Liver (tissue), 8 donors: ENCODE measurements at regions not wholly inside any gene's neighbourhood (a gene's known extent, or its start where the extent isn't known, plus 50 kb on each side); places are given as distances from the start of the nearest gene placed in this dataset.

Experiments
- DNase-seq: peaks from one replicate; pipeline ENCODE4 v3.0.0-alpha.2; 2017; ENCODE audit warnings: low spot score
- H3K27ac ChIP-seq, 2 donors: one replicate each; pipeline ENCODE4 v1.7.0; 2013; ENCODE audit warnings: inconsistent platforms in 2 of 2, low read length in 2 of 2, control low read depth in 1 of 2, low read depth in 1 of 2, mild to moderate bottlenecking in 1 of 2
- H3K27me3 ChIP-seq, 4 donors: one replicate each; pipeline versions ENCODE4 v1.6.1 to v1.7.0; 2013; ENCODE audit warnings: low read length in 3 of 4, inconsistent platforms in 1 of 4, mild to moderate bottlenecking in 1 of 4, moderate library complexity in 1 of 4; ENCODE audit not compliant: control insufficient read depth in 4 of 4, insufficient read depth in 4 of 4
- H3K36me3 ChIP-seq, 4 donors: one replicate each; pipeline versions ENCODE4 v1.6.1 to v1.7.0; 2013; ENCODE audit warnings: low read length in 3 of 4, mild to moderate bottlenecking in 3 of 4, low read depth in 1 of 4, moderate library complexity in 1 of 4; ENCODE audit not compliant: control insufficient read depth in 4 of 4, insufficient read depth in 3 of 4
- H3K4me1 ChIP-seq, 4 donors: one replicate each; pipeline versions ENCODE4 v1.6.1 to v1.7.0; 2013; ENCODE audit warnings: low read length in 3 of 4, mild to moderate bottlenecking in 3 of 4, moderate library complexity in 1 of 4; ENCODE audit not compliant: control insufficient read depth in 4 of 4, insufficient read depth in 4 of 4
- H3K4me3 ChIP-seq, 3 donors: one replicate each; pipeline versions ENCODE4 v1.6.1 to v1.7.0; 2013; ENCODE audit warnings: low read length in 3 of 3, control low read depth in 1 of 3, low read depth in 1 of 3, mild to moderate bottlenecking in 1 of 3
- H3K9ac ChIP-seq, 2 donors: one replicate each; pipeline ENCODE4 v1.7.0; 2013; ENCODE audit warnings: low read length in 2 of 2, mild to moderate bottlenecking in 2 of 2, moderate library complexity in 2 of 2, control low read depth in 1 of 2, low read depth in 1 of 2
- H3K9me3 ChIP-seq, 4 donors: one replicate each; pipeline versions ENCODE4 v1.6.1 to v1.7.0; 2013; ENCODE audit warnings: low read length in 3 of 4; ENCODE audit not compliant: control insufficient read depth in 4 of 4
- ATF3 ChIP-seq: IDR thresholded peaks from 2 replicates; pipeline ENCODE4 v1.6.1; 2016; ENCODE audit warnings: antibody characterized with exemption
- CTCF ChIP-seq: fragments of 150-350 bp; IDR thresholded peaks from 2 replicates; pipeline ENCODE4 v1.5.1; 2017; ENCODE audit warnings: improper control_type of control experiment, low read depth, low read length; ENCODE audit not compliant: missing input control
- EGR1 ChIP-seq, 2 donors: IDR thresholded peaks; 2 replicates each; pipeline ENCODE4 v1.6.1; 2016 to 2018; ENCODE audit warnings: antibody characterized with exemption in 2 of 2, low read depth in 2 of 2
- FOXA1 ChIP-seq: IDR thresholded peaks from 2 replicates; pipeline ENCODE4 v1.6.1; 2016; ENCODE audit warnings: antibody characterized with exemption
- FOXA2 ChIP-seq: IDR thresholded peaks from 2 replicates; pipeline ENCODE4 v1.6.1; 2016; ENCODE audit warnings: antibody characterized with exemption
- GABPA ChIP-seq, 2 donors: IDR thresholded peaks in 1 of 2; conservative IDR thresholded peaks in 1 of 2; 2 replicates each; pipeline ENCODE4 v1.6.1; 2016; ENCODE audit warnings: antibody characterized with exemption in 2 of 2, mild to moderate bottlenecking in 1 of 2, moderate library complexity in 1 of 2
- HNF4A ChIP-seq, 2 donors: conservative IDR thresholded peaks; 2 replicates each; pipeline ENCODE4 v1.6.1; 2016; ENCODE audit warnings: antibody characterized with exemption in 2 of 2, mild to moderate bottlenecking in 2 of 2
- HNF4G ChIP-seq: IDR thresholded peaks from 2 replicates; pipeline ENCODE4 v1.6.1; 2016; ENCODE audit warnings: antibody characterized with exemption
- JUND ChIP-seq, 2 donors: IDR thresholded peaks; 2 replicates each; pipeline ENCODE4 v1.6.1; 2016; ENCODE audit warnings: antibody characterized with exemption in 2 of 2
- MAX ChIP-seq: IDR thresholded peaks from 2 replicates; pipeline ENCODE4 v1.6.1; 2016; ENCODE audit warnings: antibody characterized with exemption
- NR2F2 ChIP-seq: IDR thresholded peaks from 2 replicates; pipeline ENCODE4 v1.6.1; 2016; ENCODE audit warnings: antibody characterized with exemption
- RAD21 ChIP-seq, 2 donors: IDR thresholded peaks; 2 replicates each; pipeline ENCODE4 v1.6.1; 2016; ENCODE audit warnings: antibody characterized with exemption in 2 of 2, mild to moderate bottlenecking in 2 of 2
- REST ChIP-seq: IDR thresholded peaks from 2 replicates; pipeline ENCODE4 v1.6.1; 2016; ENCODE audit warnings: antibody characterized with exemption, mild to moderate bottlenecking
- RXRA ChIP-seq, 2 donors: IDR thresholded peaks; 2 replicates each; pipeline ENCODE4 v1.6.1; 2017 to 2018; ENCODE audit warnings: antibody characterized with exemption in 2 of 2, mild to moderate bottlenecking in 1 of 2
- SP1 ChIP-seq: IDR thresholded peaks from 2 replicates; pipeline ENCODE4 v1.6.1; 2018; ENCODE audit warnings: antibody characterized with exemption, mild to moderate bottlenecking
- TAF1 ChIP-seq: conservative IDR thresholded peaks from 2 replicates; pipeline ENCODE4 v1.6.1; 2016; ENCODE audit warnings: antibody characterized with exemption, mild to moderate bottlenecking
- ZBTB33 ChIP-seq: IDR thresholded peaks from 2 replicates; pipeline ENCODE4 v1.6.1; 2016; ENCODE audit warnings: antibody characterized with exemption
- WGBS: extraction: QIAGEN DNeasy Blood & Tissue Kit; methylation state at CpG from one replicate; pipeline ENCODE4 v1.1.7; 2013; 5-methylcytosine and 5-hydroxymethylcytosine counted together
- donor health status: healthy.
- donor health status: healthy.
- donor health status: healthy.
- donor health status: healthy.
- donor health status: healthy.

- Histone ChIP-seq H3K36me3 (no peaks in the 10 kb centered on the region), H3K9ac (no peak overlapping the region), H3K27ac (no peak overlapping the region), H3K4me1 (no peaks in the 10 kb centered on the region), H3K9me3 (peaks cover 0 to 6% (median 3%) of the 10 kb centered on the region in 4 donors), H3K27me3 (no peaks in the 10 kb centered on the region), H3K4me3 (no peak overlapping the region)
- no peak for DNase-seq
- 48% methylated on average over 2 of the region's 2 CpGs for WGBS
- TF ChIP-seq NR2F2 (no peak), ATF3 (no peak), RXRA (IDR thresholded peaks at IDR 0.05) (no peak), FOXA2 (no peak), RAD21 (IDR thresholded peaks at IDR 0.05) (no peak), REST (no peak), JUND (IDR thresholded peaks at IDR 0.05) (no peak), TAF1 (no peak), SP1 (no peak), FOXA1 (no peak), ZBTB33 (no peak), MAX (no peak), HNF4G (no peak), EGR1 (IDR thresholded peaks at IDR 0.05; ENCODE audit: low read depth in 2 of 2) (no peak), CTCF (no peak), HNF4A (conservative IDR thresholded peaks at IDR 0.05) (no peak)
Measured at GRCh38 chr15:97547381-97547780, 413.1 kb upstream of the ARRDC4 start.

GRCh38 chr15:97561529-97561928 lies 399.0 kb upstream of the ARRDC4 start:
- TF ChIP-seq HNF4G (no peak), GABPA (IDR thresholded peaks at IDR 0.05 in 1 of 2, conservative IDR thresholded peaks at IDR 0.05 in 1 of 2) (no peak), ZBTB33 (no peak), RXRA (IDR thresholded peaks at IDR 0.05) (no peak), JUND (IDR thresholded peaks at IDR 0.05) (no peak), NR2F2 (no peak), HNF4A (conservative IDR thresholded peaks at IDR 0.05) (no peak), ATF3 (no peak), EGR1 (IDR thresholded peaks at IDR 0.05; ENCODE audit: low read depth in 2 of 2) (no peak), FOXA2 (no peak), FOXA1 (no peak), RAD21 (IDR thresholded peaks at IDR 0.05) (no peak), SP1 (no peak), TAF1 (no peak)
- no peaks in the 10 kb centered on the region for H3K9me3 ChIP-seq
- H3K4me1 ChIP-seq, result no peaks in the 10 kb centered on the region
- H3K27ac ChIP-seq, result no peak overlapping the region
- WGBS, result 72% methylated on average over 2 of the region's 2 CpGs
- no peaks in the 10 kb centered on the region for H3K27me3 ChIP-seq
- no peak overlapping the region for H3K9ac ChIP-seq
- no peak overlapping the region for H3K4me3 ChIP-seq
- DNase-seq, result no peak
- no peaks in the 10 kb centered on the region for H3K36me3 ChIP-seq
